GM19372 (cell line): ENCODE measurements at regions not wholly inside any gene's neighbourhood (a gene's known extent, or its start where the extent isn't known, plus 50 kb on each side); places are given as distances from the start of the nearest gene placed in this dataset.
"Not testable (repeated sequence)": the region's sequence is repeated elsewhere in the genome, so short reads cannot be mapped to it uniquely, and the experiment has no call there.

Source experiments
- ATAC-seq: cut with Tn5 transposase; IDR thresholded peaks from one replicate; pipeline ENCODE4 v1.9.1; 2021; ENCODE audit warnings: mild to moderate bottlenecking, low read depth, moderate library complexity; ENCODE audit not compliant: unreplicated experiment

- ATAC-seq, result no peak
These were observed 190.4 kb upstream of the ATP10B start for GRCh38 chr5:161042443-161042842.

- no peak for ATAC-seq
These were observed 188.8 kb upstream of the ATP10B start for GRCh38 chr5:161040818-161041217.

GRCh38 chr5:161036296-161036695 lies 184.3 kb upstream of the ATP10B start:
- no peak for ATAC-seq

GRCh38 chr5:161034451-161034850 lies 182.4 kb upstream of the ATP10B start:
- no peak for ATAC-seq

GRCh38 chr5:161030229-161030628 lies 178.2 kb upstream of the ATP10B start:
- ATAC-seq, result no peak

- no peak for ATAC-seq
These were observed 175.8 kb upstream of the ATP10B start for GRCh38 chr5:161027763-161028162.

- ATAC-seq, result no peak
These were observed 171.5 kb upstream of the ATP10B start for GRCh38 chr5:161023551-161023950.

- ATAC-seq, result no peak
These were observed 170.1 kb upstream of the ATP10B start for GRCh38 chr5:161022151-161022550.

GRCh38 chr5:161009817-161010216 lies 157.8 kb upstream of the ATP10B start:
- no peak for ATAC-seq

GRCh38 chr5:161009194-161009593 lies 157.2 kb upstream of the ATP10B start:
- no peak for ATAC-seq

- no peak for ATAC-seq
These were observed 155.9 kb upstream of the ATP10B start for GRCh38 chr5:161007879-161008278.

GRCh38 chr5:161002571-161003074 lies 150.6 kb upstream of the ATP10B start:
- no peak for ATAC-seq

GRCh38 chr5:161001604-161002003 lies 149.6 kb upstream of the ATP10B start:
- ATAC-seq, result no peak

GRCh38 chr5:161001142-161001541 lies 149.1 kb upstream of the ATP10B start:
- ATAC-seq, result not testable (repeated sequence)

- no peak for ATAC-seq
These were observed 139.2 kb upstream of the ATP10B start for GRCh38 chr5:160991205-160991604.

GRCh38 chr5:160979385-160979784 lies 127.4 kb upstream of the ATP10B start:
- no peak for ATAC-seq

- no peak for ATAC-seq
These were observed 126.9 kb upstream of the ATP10B start for GRCh38 chr5:160978944-160979343.

GRCh38 chr5:160976181-160976580 lies 124.2 kb upstream of the ATP10B start:
- no peak for ATAC-seq

GRCh38 chr5:160970605-160971191 lies 118.7 kb upstream of the ATP10B start:
- ATAC-seq, result no peak

- no peak for ATAC-seq
These were observed 117.6 kb upstream of the ATP10B start for GRCh38 chr5:160969645-160970044.

GRCh38 chr5:160968480-160968879 lies 116.5 kb upstream of the ATP10B start:
- no peak for ATAC-seq

GRCh38 chr5:160966921-160967320 lies 114.9 kb upstream of the ATP10B start:
- ATAC-seq, result no peak

- ATAC-seq, result no peak
These were observed 109.8 kb upstream of the ATP10B start for GRCh38 chr5:160961761-160962160.
